SK-N-SH treated with all-trans-retinoic acid at 6 μM for 48 hours (cell line): ENCODE measurements at regions not wholly inside any gene's neighbourhood (a gene's known extent, or its start where the extent isn't known, plus 50 kb on each side); places are given as distances from the start of the nearest gene placed in this dataset.

Source experiments
- ATAC-seq: fragments of 200-7000 bp; cut with Tn5 transposase; 3 replicates; pipeline ENCODE4 v1.9.1; 2020; ENCODE audit warnings: mild to moderate bottlenecking, moderate library complexity
- ARNTL ChIP-seq: fragments of 450-650 bp; formaldehyde crosslinking; IDR thresholded peaks from 2 replicates; pipeline ENCODE4 v1.5.0; 2020; ENCODE audit warnings: low read depth, mild to moderate bottlenecking, moderate library complexity, borderline replicate concordance
- BACH2 ChIP-seq: fragments of 250-450 bp; sonication (Bioruptor Pico); IDR thresholded peaks from 2 replicates; pipeline ENCODE4 v1.9.0; 2021; ENCODE audit warnings: mild to moderate bottlenecking, borderline replicate concordance
- CSDC2 ChIP-seq: fragments of 250-450 bp; sonication (Bioruptor Pico); IDR thresholded peaks from 2 replicates; pipeline ENCODE4 v1.5.0; 2020; ENCODE audit warnings: mild to moderate bottlenecking, moderate library complexity
- CSRNP3 ChIP-seq: fragments of 250-450 bp; sonication (Bioruptor Pico); IDR thresholded peaks from 2 replicates; pipeline ENCODE4 v1.5.1; 2021; ENCODE audit warnings: mild to moderate bottlenecking, moderate library complexity
- ESRRG ChIP-seq: fragments of 250-450 bp; sonication (Bioruptor Pico); IDR thresholded peaks from 2 replicates; pipeline ENCODE4 v1.6.1; 2021; ENCODE audit warnings: mild to moderate bottlenecking
- GLIS3 ChIP-seq: fragments of 250-450 bp; sonication (Bioruptor Pico); IDR thresholded peaks from 2 replicates; pipeline ENCODE4 v1.5.0; 2020; ENCODE audit warnings: mild to moderate bottlenecking, moderate library complexity
- ISL1 ChIP-seq: fragments of 250-450 bp; sonication (Bioruptor Pico); IDR thresholded peaks from 2 replicates; pipeline ENCODE4 v2.1.2; 2022; ENCODE audit warnings: mild to moderate bottlenecking, moderate library complexity
- PPARA ChIP-seq: fragments of 250-450 bp; sonication (Bioruptor Pico); IDR thresholded peaks from 2 replicates; pipeline ENCODE4 v1.5.0; 2020; ENCODE audit warnings: mild to moderate bottlenecking, borderline replicate concordance
- RARB ChIP-seq: fragments of 250-450 bp; sonication (Bioruptor Pico); IDR thresholded peaks from 2 replicates; pipeline ENCODE4 v1.8.0; 2021; ENCODE audit warnings: mild to moderate bottlenecking, moderate library complexity
- SNAI2 ChIP-seq: fragments of 250-450 bp; sonication (Bioruptor Pico); IDR thresholded peaks from 2 replicates; pipeline ENCODE4 v1.5.0; 2020; ENCODE audit warnings: mild to moderate bottlenecking, moderate library complexity
- TCF4 ChIP-seq: fragments of 250-450 bp; sonication (Bioruptor Pico); IDR thresholded peaks from 2 replicates; pipeline ENCODE4 v1.8.0; 2021; ENCODE audit warnings: mild to moderate bottlenecking, moderate library complexity, borderline replicate concordance
- TOX ChIP-seq: fragments of 250-450 bp; sonication (Bioruptor Pico); IDR thresholded peaks from 2 replicates; pipeline ENCODE4 v1.8.0; 2021; ENCODE audit warnings: mild to moderate bottlenecking, moderate library complexity, borderline replicate concordance
- TSHZ2 ChIP-seq: fragments of 250-450 bp; sonication (Bioruptor Pico); IDR thresholded peaks from 2 replicates; pipeline ENCODE4 v1.5.0; 2020; ENCODE audit warnings: mild to moderate bottlenecking, moderate library complexity
- ZC3H10 ChIP-seq: fragments of 250-450 bp; sonication (Bioruptor Pico); IDR thresholded peaks from 2 replicates; pipeline ENCODE4 v1.5.1; 2021; ENCODE audit warnings: mild to moderate bottlenecking, moderate library complexity
- ZFP3 ChIP-seq: fragments of 250-450 bp; sonication (Bioruptor Pico); IDR thresholded peaks from 2 replicates; pipeline ENCODE4 v1.5.0; 2020; ENCODE audit warnings: mild to moderate bottlenecking, moderate library complexity
- ZFP30 ChIP-seq: fragments of 450-650 bp; formaldehyde crosslinking; IDR thresholded peaks from 2 replicates; pipeline ENCODE4 v1.5.0; 2022; ENCODE audit warnings: mild to moderate bottlenecking, moderate library complexity
- ZNF565 ChIP-seq: fragments of 450-650 bp; formaldehyde crosslinking; conservative IDR thresholded peaks from 2 replicates; pipeline ENCODE4 v1.5.0; 2020; ENCODE audit warnings: low read depth, mild to moderate bottlenecking, moderate library complexity
- ZNF70 ChIP-seq: fragments of 450-650 bp; formaldehyde crosslinking; IDR thresholded peaks from 2 replicates; pipeline ENCODE4 v1.5.0; 2020; ENCODE audit warnings: mild to moderate bottlenecking, moderate library complexity
- ZNF8 ChIP-seq: fragments of 450-650 bp; formaldehyde crosslinking; IDR thresholded peaks from 2 replicates; pipeline ENCODE4 v1.5.0; 2020; ENCODE audit warnings: mild to moderate bottlenecking, moderate library complexity
- TF ChIP-seq, protein P1 (sequence below): fragments of 250-450 bp; sonication (Bioruptor Pico); IDR thresholded peaks from 2 replicates; pipeline ENCODE4 v1.8.0; 2021; ENCODE audit warnings: low read depth, mild to moderate bottlenecking, moderate library complexity, borderline replicate concordance

DNA sequence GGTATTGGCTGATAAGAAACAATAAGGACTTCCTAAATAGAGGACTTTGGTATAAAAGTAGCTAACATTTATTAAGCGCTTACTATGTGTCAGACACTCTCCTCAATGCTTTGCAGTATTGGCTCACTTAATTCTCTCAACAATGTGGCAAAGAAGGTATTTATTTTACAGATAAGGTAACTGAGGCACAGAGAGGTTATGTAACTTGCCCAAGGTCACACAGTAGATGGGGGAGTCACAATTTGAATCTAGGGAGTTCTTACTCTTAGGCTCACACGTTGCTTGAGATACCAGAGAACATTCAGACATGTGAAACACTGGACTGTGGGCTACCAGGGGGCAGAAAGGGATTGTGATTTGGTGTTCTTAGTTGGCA, 60.8 kb upstream of the GPR158 start:
- ATAC-seq = no peak
- TF ChIP-seq RARB (CRISPR knock-in tag) (no peak), TOX (CRISPR knock-in tag) (no peak), ZFP30 (CRISPR knock-in tag) (no peak), CSDC2 (CRISPR knock-in tag) (no peak), TCF4 (CRISPR knock-in tag) (no peak), TSHZ2 (CRISPR knock-in tag) (no peak), ZNF8 (CRISPR knock-in tag) (no peak), BACH2 (CRISPR knock-in tag) (no peak), ESRRG (no peak)

- TF ChIP-seq ZNF565 (CRISPR knock-in tag) (no peak), TCF4 (CRISPR knock-in tag) (no peak), ZFP30 (CRISPR knock-in tag) (no peak), TSHZ2 (CRISPR knock-in tag) (no peak), GLIS3 (CRISPR knock-in tag) (no peak), RARB (CRISPR knock-in tag) (no peak), SNAI2 (no peak), ISL1 (CRISPR knock-in tag) (no peak), BACH2 (CRISPR knock-in tag) (no peak), ZC3H10 (CRISPR knock-in tag) (no peak), ZNF8 (CRISPR knock-in tag) (no peak), CSRNP3 (CRISPR knock-in tag) (no peak), ESRRG (no peak), PPARA (CRISPR knock-in tag) (no peak), TOX (CRISPR knock-in tag) (no peak), CSDC2 (CRISPR knock-in tag) (no peak), ZFP3 (no peak)
- TF ChIP-seq, all 23 proteins: peak for 0
- no peak for ATAC-seq
Observed at GRCh38 chr10:25117757-25118156, 57.0 kb upstream of the GPR158 start.

GRCh38 chr10:25120188-25120587, 54.6 kb upstream of the GPR158 start:
- TF ChIP-seq ARNTL (CRISPR knock-in tag) = no peak
- no peak for TF ChIP-seq TOX (CRISPR knock-in tag)
- TF ChIP-seq ESRRG = no peak
- no peak for TF ChIP-seq CSDC2 (CRISPR knock-in tag)
- no peak for TF ChIP-seq CSRNP3 (CRISPR knock-in tag)
- TF ChIP-seq ZNF70 = no peak
- TF ChIP-seq, protein P1, sequence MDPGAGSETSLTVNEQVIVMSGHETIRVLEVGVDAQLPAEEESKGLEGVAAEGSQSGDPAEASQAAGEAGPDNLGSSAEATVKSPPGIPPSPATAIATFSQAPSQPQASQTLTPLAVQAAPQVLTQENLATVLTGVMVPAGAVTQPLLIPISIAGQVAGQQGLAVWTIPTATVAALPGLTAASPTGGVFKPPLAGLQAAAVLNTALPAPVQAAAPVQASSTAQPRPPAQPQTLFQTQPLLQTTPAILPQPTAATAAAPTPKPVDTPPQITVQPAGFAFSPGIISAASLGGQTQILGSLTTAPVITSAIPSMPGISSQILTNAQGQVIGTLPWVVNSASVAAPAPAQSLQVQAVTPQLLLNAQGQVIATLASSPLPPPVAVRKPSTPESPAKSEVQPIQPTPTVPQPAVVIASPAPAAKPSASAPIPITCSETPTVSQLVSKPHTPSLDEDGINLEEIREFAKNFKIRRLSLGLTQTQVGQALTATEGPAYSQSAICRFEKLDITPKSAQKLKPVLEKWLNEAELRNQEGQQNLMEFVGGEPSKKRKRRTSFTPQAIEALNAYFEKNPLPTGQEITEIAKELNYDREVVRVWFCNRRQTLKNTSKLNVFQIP (CRISPR knock-in tag) = no peak
- no peak for TF ChIP-seq GLIS3 (CRISPR knock-in tag)
- no peak for TF ChIP-seq ZFP30 (CRISPR knock-in tag)
- TF ChIP-seq TSHZ2 (CRISPR knock-in tag) = no peak
- no peak for TF ChIP-seq ZNF8 (CRISPR knock-in tag)
- TF ChIP-seq, all 23 proteins: peak for 0
- ATAC-seq = no peak
